ENCODE measurements at regions not wholly inside any gene's neighbourhood (a gene's known extent, or its start where the extent isn't known, plus 50 kb on each side); places are given as distances from the start of the nearest gene placed in this dataset.
A peak's percentile ranks its signal among the peaks of the same experiment; 100 is the strongest.
"Not testable (repeated sequence)": the region's sequence is repeated elsewhere in the genome, so short reads cannot be mapped to it uniquely, and the experiment has no call there.

- no peak for ATAC-seq
- no peaks in the 10 kb centered on the region for H3K36me3 Mint-ChIP-seq (ENCODE audit: insufficient read depth)
- peaks cover 12% of the 10 kb centered on the region for H3K27me3 Mint-ChIP-seq (ENCODE audit: low read depth)
- no peaks in the 10 kb centered on the region for H3K9me3 Mint-ChIP-seq
- peaks cover 5% of the 10 kb centered on the region for H3K4me1 Mint-ChIP-seq (ENCODE audit: low read depth)
- no peak overlapping the region for H3K4me3 Mint-ChIP-seq
- DNase-seq: no peak
Measured at GRCh38 chr18:59971871-59972428, 72.2 kb downstream of the PMAIP1 start.

GRCh38 chr18:59971144-59971543 lies 71.3 kb downstream of the PMAIP1 start:
- H3K4me3 Mint-ChIP-seq; DNase-seq; H3K4me1 Mint-ChIP-seq (ENCODE audit: low read depth); H3K36me3 Mint-ChIP-seq (ENCODE audit: insufficient read depth); H3K9me3 Mint-ChIP-seq: not testable (repeated sequence)
- H3K27me3 Mint-ChIP-seq (ENCODE audit: low read depth): peaks cover 12% of the 10 kb centered on the region
- ATAC-seq: peak in 1 of 2 donors; percentile 25

GRCh38 chr18:59969477-59970028 lies 69.8 kb downstream of the PMAIP1 start:
- not testable (repeated sequence) for DNase-seq; H3K36me3 Mint-ChIP-seq (ENCODE audit: insufficient read depth); H3K9me3 Mint-ChIP-seq; H3K4me3 Mint-ChIP-seq; H3K4me1 Mint-ChIP-seq (ENCODE audit: low read depth); ATAC-seq
- peaks cover 20% of the 10 kb centered on the region for H3K27me3 Mint-ChIP-seq (ENCODE audit: low read depth)

- no peaks in the 10 kb centered on the region for H3K36me3 Mint-ChIP-seq (ENCODE audit: insufficient read depth)
- no peak overlapping the region for H3K4me3 Mint-ChIP-seq
- H3K27me3 Mint-ChIP-seq (ENCODE audit: low read depth): peaks cover 21% of the 10 kb centered on the region
- H3K4me1 Mint-ChIP-seq (ENCODE audit: low read depth): peaks cover 5% of the 10 kb centered on the region
- no peak for ATAC-seq
- H3K9me3 Mint-ChIP-seq: no peaks in the 10 kb centered on the region
- DNase-seq: no peak
Measured at GRCh38 chr18:59968583-59968982, 68.8 kb downstream of the PMAIP1 start.

- Mint-ChIP-seq H3K9me3 (no peaks in the 10 kb centered on the region), H3K27me3 (ENCODE audit: low read depth) (peaks cover 23% of the 10 kb centered on the region), H3K36me3 (ENCODE audit: insufficient read depth) (no peaks in the 10 kb centered on the region), H3K4me1 (ENCODE audit: low read depth) (peaks cover 5% of the 10 kb centered on the region), H3K4me3 (no peak overlapping the region)
- DNase-seq (no peak), ATAC-seq (no peak)
Measured at GRCh38 chr18:59967878-59968277, 68.1 kb downstream of the PMAIP1 start.

- H3K9me3 Mint-ChIP-seq: no peaks in the 10 kb centered on the region
- no peak overlapping the region for H3K4me3 Mint-ChIP-seq
- no peak for ATAC-seq
- no peak for DNase-seq
- H3K4me1 Mint-ChIP-seq (ENCODE audit: low read depth): peaks cover 5% of the 10 kb centered on the region
- no peaks in the 10 kb centered on the region for H3K36me3 Mint-ChIP-seq (ENCODE audit: insufficient read depth)
- peaks cover 23% of the 10 kb centered on the region for H3K27me3 Mint-ChIP-seq (ENCODE audit: low read depth)
Measured at GRCh38 chr18:59966913-59967312, 67.1 kb downstream of the PMAIP1 start.

- ATAC-seq (no peak), DNase-seq (no peak)
- H3K9me3 Mint-ChIP-seq: no peaks in the 10 kb centered on the region
Measured at GRCh38 chr18:59963229-59963628, 63.4 kb downstream of the PMAIP1 start.

GRCh38 chr18:59961070-59961469 lies 61.3 kb downstream of the PMAIP1 start:
- Mint-ChIP-seq H3K4me3 (no peak overlapping the region), H3K9me3 (no peaks in the 10 kb centered on the region), H3K27me3 (ENCODE audit: low read depth) (peaks cover 14% of the 10 kb centered on the region), H3K36me3 (ENCODE audit: insufficient read depth) (no peaks in the 10 kb centered on the region), H3K4me1 (ENCODE audit: low read depth) (peaks cover 5% of the 10 kb centered on the region)
- DNase-seq: no peak
- no peak for ATAC-seq

More at GRCh38 chr18:59963229-59963628, 63.4 kb downstream of the PMAIP1 start:
- Mint-ChIP-seq H3K4me1 (ENCODE audit: low read depth) (peaks cover 5% of the 10 kb centered on the region), H3K36me3 (ENCODE audit: insufficient read depth) (no peaks in the 10 kb centered on the region), H3K27me3 (ENCODE audit: low read depth) (peaks cover 20% of the 10 kb centered on the region), H3K4me3 (no peak overlapping the region)

GRCh38 chr18:59960272-59960671 lies 60.5 kb downstream of the PMAIP1 start:
- Mint-ChIP-seq H3K4me3 (no peak overlapping the region), H3K27me3 (ENCODE audit: low read depth) (peaks cover 12% of the 10 kb centered on the region), H3K36me3 (ENCODE audit: insufficient read depth) (no peaks in the 10 kb centered on the region), H3K4me1 (ENCODE audit: low read depth) (peaks cover 5% of the 10 kb centered on the region), H3K9me3 (no peaks in the 10 kb centered on the region)
- no peak for ATAC-seq
- no peak for DNase-seq

GRCh38 chr18:59959606-59960005 lies 59.8 kb downstream of the PMAIP1 start:
- Mint-ChIP-seq H3K4me3 (no peak overlapping the region), H3K27me3 (ENCODE audit: low read depth) (peaks cover 10% of the 10 kb centered on the region), H3K36me3 (ENCODE audit: insufficient read depth) (no peaks in the 10 kb centered on the region), H3K9me3 (no peaks in the 10 kb centered on the region), H3K4me1 (ENCODE audit: low read depth) (peaks cover 10% of the 10 kb centered on the region)
- no peak for DNase-seq
- ATAC-seq: no peak

- ATAC-seq (no peak), DNase-seq (no peak)
- peaks cover 13% of the 10 kb centered on the region for H3K4me1 Mint-ChIP-seq (ENCODE audit: low read depth)
- peaks cover 10% of the 10 kb centered on the region for H3K27me3 Mint-ChIP-seq (ENCODE audit: low read depth)
- H3K36me3 Mint-ChIP-seq (ENCODE audit: insufficient read depth): no peaks in the 10 kb centered on the region
- no peak overlapping the region for H3K4me3 Mint-ChIP-seq
- no peaks in the 10 kb centered on the region for H3K9me3 Mint-ChIP-seq
Measured at GRCh38 chr18:59959073-59959472, 59.3 kb downstream of the PMAIP1 start.

GRCh38 chr18:59957957-59958356 lies 58.2 kb downstream of the PMAIP1 start:
- no peak for DNase-seq
- peaks cover 5% of the 10 kb centered on the region for H3K27me3 Mint-ChIP-seq (ENCODE audit: low read depth)
- ATAC-seq: no peak
- H3K9me3 Mint-ChIP-seq: no peaks in the 10 kb centered on the region
- no peak overlapping the region for H3K4me3 Mint-ChIP-seq
- H3K4me1 Mint-ChIP-seq (ENCODE audit: low read depth): peaks cover 22% of the 10 kb centered on the region
- no peaks in the 10 kb centered on the region for H3K36me3 Mint-ChIP-seq (ENCODE audit: insufficient read depth)

GRCh38 chr18:59954755-59955156 lies 55.0 kb downstream of the PMAIP1 start:
- Mint-ChIP-seq H3K4me1 (ENCODE audit: low read depth) (peaks cover 30% of the 10 kb centered on the region), H3K36me3 (ENCODE audit: insufficient read depth) (no peaks in the 10 kb centered on the region), H3K4me3 (no peak overlapping the region), H3K9me3 (no peaks in the 10 kb centered on the region), H3K27me3 (ENCODE audit: low read depth) (peaks cover 5% of the 10 kb centered on the region)
- DNase-seq: no peak
- no peak for ATAC-seq

- Mint-ChIP-seq H3K4me3 (no peak overlapping the region), H3K4me1 (ENCODE audit: low read depth) (peaks cover 33% of the 10 kb centered on the region), H3K27me3 (ENCODE audit: low read depth) (peaks cover 8% of the 10 kb centered on the region), H3K9me3 (no peaks in the 10 kb centered on the region), H3K36me3 (ENCODE audit: insufficient read depth) (no peaks in the 10 kb centered on the region)
- no peak for DNase-seq
- ATAC-seq: no peak
Measured at GRCh38 chr18:59954241-59954640, 54.4 kb downstream of the PMAIP1 start.
